PC-3 (cell line): ENCODE measurements at regions not wholly inside any gene's neighbourhood (a gene's known extent, or its start where the extent isn't known, plus 50 kb on each side); places are given as distances from the start of the nearest gene placed in this dataset.

Experiments
- ATAC-seq: fragments of 200-7000 bp; cut with Tn5 transposase; 2 replicates; pipeline ENCODE4 v1.9.1; 2020; ENCODE audit warnings: mild to moderate bottlenecking, moderate library complexity
- BruUV-seq: library from RNA; stranded (reverse); fragments of 400-500 nt; replicated peaks from 2 replicates; lab custom pipeline; 2021; lab: Mats Ljungman, UMichigan
- CTCF ChIA-PET: fragments of 300-600 bp; sonication (Branson Sonifier 250); formaldehyde crosslinking; loops from one replicate; lab custom pipeline; 2022; ENCODE audit warnings: antibody characterized with exemption; lab: Charles Lee
- POLR2A ChIA-PET: fragments of 300-600 bp; sonication (Branson Sonifier 250); formaldehyde crosslinking; loops from one replicate; lab custom pipeline; 2022; ENCODE audit warnings: antibody characterized with exemption; ENCODE audit not compliant: unreplicated experiment; lab: Charles Lee
- DNase-seq: peaks from one replicate; pipeline ENCODE4 v3.0.0-alpha.2; 2015
- H2AFZ ChIP-seq: fragments of 300-600 bp; sonication (generic); 2 replicates; pipeline ENCODE4 v1.6.0; 2016; ENCODE audit warnings: antibody characterized with exemption, low read length
- H3F3A ChIP-seq: fragments of 300-600 bp; sonication (generic); one replicate; pipeline ENCODE4 v1.6.0; 2017; ENCODE audit warnings: antibody characterized with exemption, low read length, control low read depth, mild to moderate bottlenecking; ENCODE audit not compliant: unreplicated experiment
- H3K27ac ChIP-seq: fragments of 300-600 bp; sonication (generic); 2 replicates; pipeline ENCODE4 v1.5.1; 2016; ENCODE audit warnings: mild to moderate bottlenecking, low read length
- H3K27me3 ChIP-seq: fragments of 300-600 bp; sonication (generic); 2 replicates; pipeline ENCODE4 v1.6.1; 2016; ENCODE audit warnings: low read length, mixed read lengths
- H3K36me3 ChIP-seq: fragments of 300-600 bp; sonication (generic); 2 replicates; pipeline ENCODE4 v1.6.1; 2016; ENCODE audit warnings: low read depth, mixed run types, low read length, mixed read lengths
- H3K4me1 ChIP-seq: fragments of 300-600 bp; sonication (generic); 2 replicates; pipeline ENCODE4 v1.5.1; 2016; ENCODE audit warnings: low read length; ENCODE audit not compliant: insufficient read depth
- H3K4me2 ChIP-seq: fragments of 300-600 bp; sonication (generic); 2 replicates; pipeline ENCODE4 v1.6.0; 2016; ENCODE audit warnings: low read length
- H3K4me3 ChIP-seq: fragments of 300-600 bp; sonication (generic); 2 replicates; pipeline ENCODE4 v1.5.1; 2016; ENCODE audit warnings: mild to moderate bottlenecking, low read length, mixed read lengths
- H3K79me2 ChIP-seq: fragments of 300-600 bp; sonication (generic); 2 replicates; pipeline ENCODE4 v1.6.1; 2017; ENCODE audit warnings: low read length, mixed read lengths
- H3K9ac ChIP-seq: fragments of 300-600 bp; sonication (generic); 2 replicates; pipeline ENCODE4 v1.6.0; 2016; ENCODE audit warnings: mild to moderate bottlenecking, low read length
- H3K9me2 ChIP-seq: fragments of 300-600 bp; sonication (generic); replicated peaks from 2 replicates; pipeline ENCODE4 v1.6.1; 2016; ENCODE audit warnings: mixed run types, low read length, mixed read lengths
- H3K9me3 ChIP-seq: fragments of 300-600 bp; sonication (generic); 2 replicates; pipeline ENCODE4 v1.6.1; 2016; ENCODE audit warnings: low read length, mixed read lengths
- H4K20me1 ChIP-seq: fragments of 300-600 bp; sonication (generic); 2 replicates; pipeline ENCODE4 v1.6.1; 2016; ENCODE audit warnings: low read length, mixed read lengths
- EZH2 ChIP-seq: fragments of 300-600 bp; sonication (generic); IDR thresholded peaks from one replicate; pipeline ENCODE4 v1.6.1; 2017; ENCODE audit warnings: antibody characterized with exemption, mild to moderate bottlenecking, low read length; ENCODE audit not compliant: unreplicated experiment
- EZH2phosphoT487 ChIP-seq: fragments of 300-600 bp; sonication (generic); IDR thresholded peaks from 2 replicates; pipeline ENCODE4 v1.6.1; 2018; ENCODE audit warnings: mild to moderate bottlenecking, antibody characterized with exemption, low read length, borderline replicate concordance
- intact Hi-C: fragments of 100-400 bp; cut with micrococcal nuclease; formaldehyde crosslinking; loops from 2 replicates; pipeline ENCODE4 v1.9.0; 2023
- TF ChIP-seq, protein P1 (sequence below): fragments of 300-600 bp; sonication (generic); conservative IDR thresholded peaks from 2 replicates; pipeline ENCODE4 v1.5.1; 2017; ENCODE audit warnings: antibody characterized with exemption, low read depth, mild to moderate bottlenecking, low read length

DNA sequence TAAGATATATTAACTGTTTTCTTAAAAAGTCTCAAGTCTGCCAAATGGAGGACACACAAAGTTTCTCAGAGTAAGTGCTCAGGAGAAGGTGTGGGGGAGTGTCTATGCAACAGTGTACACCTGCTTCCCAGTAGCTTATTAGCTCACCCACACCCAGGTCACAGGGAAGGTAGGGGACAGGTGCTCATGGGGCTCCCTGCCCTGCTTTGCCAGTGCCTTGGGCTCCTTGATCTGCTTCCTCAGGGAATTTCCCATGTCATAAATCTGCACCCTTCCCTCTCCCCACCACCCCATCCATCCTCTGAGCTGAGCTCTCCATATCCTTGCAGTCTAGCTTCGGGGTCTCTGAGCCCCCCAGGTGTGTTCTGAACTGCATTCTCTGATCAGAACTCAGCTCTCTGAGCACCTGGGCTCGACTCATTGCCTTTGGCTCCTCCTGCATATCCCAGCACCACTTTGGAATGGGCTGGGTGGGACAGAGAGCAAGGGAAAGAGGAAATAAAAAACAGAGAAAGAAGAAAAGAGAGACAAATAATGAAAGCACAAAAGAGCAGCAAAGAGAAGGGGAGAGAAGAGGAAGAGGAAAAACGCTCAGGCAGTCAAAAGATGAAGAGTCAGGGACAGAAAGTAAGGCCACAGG lies 87.0 kb upstream of the ATP1B1 start:
- Histone ChIP-seq H3F3A (no peaks in the 10 kb centered on the region), H3K9me3 (no peaks in the 10 kb centered on the region), H2AFZ (no peak overlapping the region), H3K79me2 (no peaks in the 10 kb centered on the region), H3K36me3 (no peaks in the 10 kb centered on the region), H3K4me3 (no peak overlapping the region), H3K4me2 (no peak overlapping the region), H3K9me2 (no peaks in the 10 kb centered on the region), H3K9ac (no peak overlapping the region), H4K20me1 (no peaks in the 10 kb centered on the region), H3K27ac (no peak overlapping the region), H3K4me1 (no peaks in the 10 kb centered on the region), H3K27me3 (no peaks in the 10 kb centered on the region)
- ChIA-PET POLR2A (no interaction called here), CTCF (no interaction called here)
- no peak for ATAC-seq
- intact Hi-C loops, result no loop called here
- no peak for DNase-seq
- BruUV-seq, result no TSS peak
- TF ChIP-seq EZH2phosphoT487 (no peak), EZH2 (no peak)
- TF ChIP-seq, protein P1, sequence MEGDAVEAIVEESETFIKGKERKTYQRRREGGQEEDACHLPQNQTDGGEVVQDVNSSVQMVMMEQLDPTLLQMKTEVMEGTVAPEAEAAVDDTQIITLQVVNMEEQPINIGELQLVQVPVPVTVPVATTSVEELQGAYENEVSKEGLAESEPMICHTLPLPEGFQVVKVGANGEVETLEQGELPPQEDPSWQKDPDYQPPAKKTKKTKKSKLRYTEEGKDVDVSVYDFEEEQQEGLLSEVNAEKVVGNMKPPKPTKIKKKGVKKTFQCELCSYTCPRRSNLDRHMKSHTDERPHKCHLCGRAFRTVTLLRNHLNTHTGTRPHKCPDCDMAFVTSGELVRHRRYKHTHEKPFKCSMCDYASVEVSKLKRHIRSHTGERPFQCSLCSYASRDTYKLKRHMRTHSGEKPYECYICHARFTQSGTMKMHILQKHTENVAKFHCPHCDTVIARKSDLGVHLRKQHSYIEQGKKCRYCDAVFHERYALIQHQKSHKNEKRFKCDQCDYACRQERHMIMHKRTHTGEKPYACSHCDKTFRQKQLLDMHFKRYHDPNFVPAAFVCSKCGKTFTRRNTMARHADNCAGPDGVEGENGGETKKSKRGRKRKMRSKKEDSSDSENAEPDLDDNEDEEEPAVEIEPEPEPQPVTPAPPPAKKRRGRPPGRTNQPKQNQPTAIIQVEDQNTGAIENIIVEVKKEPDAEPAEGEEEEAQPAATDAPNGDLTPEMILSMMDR, result no peak

DNA sequence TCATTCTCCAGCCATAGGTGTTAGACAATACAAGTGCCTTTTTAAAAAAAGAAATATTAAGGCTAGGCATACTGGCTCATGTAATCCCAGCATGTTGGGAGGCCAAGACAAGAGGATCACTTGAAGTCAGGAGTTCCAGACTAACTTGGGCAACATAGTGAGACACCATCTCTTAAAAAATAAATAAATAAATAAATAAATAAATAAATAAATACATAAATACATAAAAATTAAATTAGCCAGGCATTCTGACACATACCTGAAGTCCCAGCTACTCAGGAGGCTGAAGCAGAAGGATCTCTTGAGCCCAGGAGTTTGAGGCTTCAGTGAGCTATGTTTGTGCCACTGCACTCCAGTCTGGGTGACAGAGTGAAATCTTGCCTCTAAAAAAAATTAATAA lies 85.8 kb upstream of the ATP1B1 start:
- H3K79me2 ChIP-seq, result no peaks in the 10 kb centered on the region
- no peaks in the 10 kb centered on the region for H3K9me3 ChIP-seq
- BruUV-seq, result no TSS peak
- TF ChIP-seq EZH2 (no peak), EZH2phosphoT487 (no peak)
- TF ChIP-seq, protein P1, result no peak
- ATAC-seq (no peak), DNase-seq (no peak)
- H3F3A ChIP-seq, result no peaks in the 10 kb centered on the region
- no peak overlapping the region for H3K4me2 ChIP-seq
- no peak overlapping the region for H2AFZ ChIP-seq
- POLR2A ChIA-PET, result no interaction called here
- no peak overlapping the region for H3K4me3 ChIP-seq
- CTCF ChIA-PET, result interaction anchor here (0.7 kb wide), 1 partner anchor 502 kb away, joined by 3 read pairs; no protein-coding TSS in a partner anchor
- H3K36me3 ChIP-seq, result no peaks in the 10 kb centered on the region
- H3K9ac ChIP-seq, result no peak overlapping the region
- no peaks in the 10 kb centered on the region for H3K4me1 ChIP-seq
- intact Hi-C loops, result no loop called here
- H3K27me3 ChIP-seq, result no peaks in the 10 kb centered on the region
- H4K20me1 ChIP-seq, result no peaks in the 10 kb centered on the region
- H3K9me2 ChIP-seq, result no peaks in the 10 kb centered on the region
- H3K27ac ChIP-seq, result no peak overlapping the region

GRCh38 chr1:169022648-169023047 lies 83.8 kb upstream of the ATP1B1 start:
- ChIA-PET POLR2A (no interaction called here), CTCF (no interaction called here)
- DNase-seq (no peak), ATAC-seq (no peak)
- Histone ChIP-seq H3K9ac (no peak overlapping the region), H3K27ac (no peak overlapping the region), H3K79me2 (no peaks in the 10 kb centered on the region), H3K27me3 (no peaks in the 10 kb centered on the region), H3K9me3 (no peaks in the 10 kb centered on the region), H3F3A (no peaks in the 10 kb centered on the region), H3K4me1 (no peaks in the 10 kb centered on the region), H4K20me1 (no peaks in the 10 kb centered on the region), H3K4me2 (no peak overlapping the region), H3K4me3 (no peak overlapping the region), H2AFZ (no peak overlapping the region), H3K36me3 (no peaks in the 10 kb centered on the region), H3K9me2 (no peaks in the 10 kb centered on the region)
- TF ChIP-seq, protein P1, result no peak
- no peak for TF ChIP-seq EZH2
- TF ChIP-seq EZH2phosphoT487, result no peak
- BruUV-seq, result no TSS peak
- intact Hi-C loops, result no loop called here
